ENCODE measurements at regions not wholly inside any gene's neighbourhood (a gene's known extent, or its start where the extent isn't known, plus 50 kb on each side); places are given as distances from the start of the nearest gene placed in this dataset.

GRCh38 chr13:33490461-33491327 lies 205.1 kb upstream of the STARD13 start:
- no peak for TF ChIP-seq CTCF (IDR thresholded peaks at IDR 0.05)
- no peak for TF ChIP-seq EZH2 (IDR thresholded peaks at IDR 0.05; ENCODE audit: borderline replicate concordance, insufficient read depth, low read depth, low read length, poor library complexity, severe bottlenecking)

All from B cell (primary cell).